ENCODE measurements at regions not wholly inside any gene's neighbourhood (a gene's known extent, or its start where the extent isn't known, plus 50 kb on each side); places are given as distances from the start of the nearest gene placed in this dataset.
"Not testable (repeated sequence)": the region's sequence is repeated elsewhere in the genome, so short reads cannot be mapped to it uniquely, and the experiment has no call there.

- Mint-ChIP-seq H3K4me3 (no peak overlapping the region), H3K9me3 (no peaks in the 10 kb centered on the region), H3K4me1 (no peaks in the 10 kb centered on the region), H3K36me3 (ENCODE audit: low read depth) (no peaks in the 10 kb centered on the region), H3K27me3 (ENCODE audit: low read depth) (no peaks in the 10 kb centered on the region), H3K27ac (no peak overlapping the region)
- TF ChIP-seq, protein P1, sequence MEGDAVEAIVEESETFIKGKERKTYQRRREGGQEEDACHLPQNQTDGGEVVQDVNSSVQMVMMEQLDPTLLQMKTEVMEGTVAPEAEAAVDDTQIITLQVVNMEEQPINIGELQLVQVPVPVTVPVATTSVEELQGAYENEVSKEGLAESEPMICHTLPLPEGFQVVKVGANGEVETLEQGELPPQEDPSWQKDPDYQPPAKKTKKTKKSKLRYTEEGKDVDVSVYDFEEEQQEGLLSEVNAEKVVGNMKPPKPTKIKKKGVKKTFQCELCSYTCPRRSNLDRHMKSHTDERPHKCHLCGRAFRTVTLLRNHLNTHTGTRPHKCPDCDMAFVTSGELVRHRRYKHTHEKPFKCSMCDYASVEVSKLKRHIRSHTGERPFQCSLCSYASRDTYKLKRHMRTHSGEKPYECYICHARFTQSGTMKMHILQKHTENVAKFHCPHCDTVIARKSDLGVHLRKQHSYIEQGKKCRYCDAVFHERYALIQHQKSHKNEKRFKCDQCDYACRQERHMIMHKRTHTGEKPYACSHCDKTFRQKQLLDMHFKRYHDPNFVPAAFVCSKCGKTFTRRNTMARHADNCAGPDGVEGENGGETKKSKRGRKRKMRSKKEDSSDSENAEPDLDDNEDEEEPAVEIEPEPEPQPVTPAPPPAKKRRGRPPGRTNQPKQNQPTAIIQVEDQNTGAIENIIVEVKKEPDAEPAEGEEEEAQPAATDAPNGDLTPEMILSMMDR (IDR thresholded peaks at IDR 0.05; ENCODE audit: unreplicated experiment in 3 of 3): no peak
These were observed 158.8 kb downstream of the NDUFA10 start for GRCh38 chr2:239866350-239866749.

DNA sequence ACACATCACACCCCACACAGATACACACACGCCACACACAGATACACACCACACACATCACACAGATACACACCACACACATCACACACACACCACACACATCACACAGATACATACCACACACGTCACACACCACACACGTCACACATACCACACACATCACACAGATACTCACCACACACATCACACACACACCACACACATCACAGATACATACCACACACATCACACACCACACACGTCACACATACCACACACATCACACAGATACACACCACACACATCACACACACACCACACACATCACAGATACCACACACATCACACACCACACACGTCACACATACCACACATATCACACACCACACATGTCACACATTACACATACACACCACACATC is 159.3 kb downstream of the NDUFA10 start:
- H3K4me1 Mint-ChIP-seq; H3K27me3 Mint-ChIP-seq (ENCODE audit: low read depth); H3K36me3 Mint-ChIP-seq (ENCODE audit: low read depth); H3K9me3 Mint-ChIP-seq; H3K27ac Mint-ChIP-seq; H3K4me3 Mint-ChIP-seq: not testable (repeated sequence)

DNA sequence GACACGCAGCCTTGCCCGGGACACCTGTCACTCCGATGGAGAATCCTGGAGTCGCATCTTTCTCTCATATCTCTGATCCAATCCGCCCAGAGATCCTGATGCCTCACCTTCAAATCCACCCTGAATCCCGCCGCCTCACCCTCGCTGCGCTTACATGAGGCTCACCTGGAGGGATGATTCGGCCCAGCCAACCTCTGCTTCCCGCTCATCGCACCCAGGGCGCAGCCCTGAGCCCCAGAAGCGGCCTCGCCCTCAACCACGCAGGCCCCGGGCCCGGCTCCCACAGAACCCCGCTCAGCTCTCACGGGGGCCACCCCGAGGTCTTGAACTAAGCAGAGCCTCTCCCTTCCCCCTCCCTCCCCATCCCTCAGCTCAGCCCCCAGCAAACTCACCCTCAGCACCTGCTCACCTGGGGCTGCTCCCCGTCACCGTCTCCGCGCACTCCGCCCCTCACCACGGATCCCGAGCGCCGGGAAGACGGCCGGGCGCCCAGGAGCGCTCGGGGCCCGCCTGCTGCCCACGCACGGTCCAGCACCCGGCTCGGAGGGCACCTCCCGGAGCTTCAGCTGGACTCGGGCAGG is 160.0 kb downstream of the NDUFA10 start:
- H3K27me3 Mint-ChIP-seq (ENCODE audit: low read depth): no peaks in the 10 kb centered on the region
- TF ChIP-seq, protein P1 (IDR thresholded peaks at IDR 0.05; ENCODE audit: unreplicated experiment in 3 of 3): no peak
- H3K4me1 Mint-ChIP-seq: no peaks in the 10 kb centered on the region
- no peak overlapping the region for H3K27ac Mint-ChIP-seq
- peaks cover 3% of the 10 kb centered on the region for H3K9me3 Mint-ChIP-seq
- no peaks in the 10 kb centered on the region for H3K36me3 Mint-ChIP-seq (ENCODE audit: low read depth)
- no peak overlapping the region for H3K4me3 Mint-ChIP-seq

DNA sequence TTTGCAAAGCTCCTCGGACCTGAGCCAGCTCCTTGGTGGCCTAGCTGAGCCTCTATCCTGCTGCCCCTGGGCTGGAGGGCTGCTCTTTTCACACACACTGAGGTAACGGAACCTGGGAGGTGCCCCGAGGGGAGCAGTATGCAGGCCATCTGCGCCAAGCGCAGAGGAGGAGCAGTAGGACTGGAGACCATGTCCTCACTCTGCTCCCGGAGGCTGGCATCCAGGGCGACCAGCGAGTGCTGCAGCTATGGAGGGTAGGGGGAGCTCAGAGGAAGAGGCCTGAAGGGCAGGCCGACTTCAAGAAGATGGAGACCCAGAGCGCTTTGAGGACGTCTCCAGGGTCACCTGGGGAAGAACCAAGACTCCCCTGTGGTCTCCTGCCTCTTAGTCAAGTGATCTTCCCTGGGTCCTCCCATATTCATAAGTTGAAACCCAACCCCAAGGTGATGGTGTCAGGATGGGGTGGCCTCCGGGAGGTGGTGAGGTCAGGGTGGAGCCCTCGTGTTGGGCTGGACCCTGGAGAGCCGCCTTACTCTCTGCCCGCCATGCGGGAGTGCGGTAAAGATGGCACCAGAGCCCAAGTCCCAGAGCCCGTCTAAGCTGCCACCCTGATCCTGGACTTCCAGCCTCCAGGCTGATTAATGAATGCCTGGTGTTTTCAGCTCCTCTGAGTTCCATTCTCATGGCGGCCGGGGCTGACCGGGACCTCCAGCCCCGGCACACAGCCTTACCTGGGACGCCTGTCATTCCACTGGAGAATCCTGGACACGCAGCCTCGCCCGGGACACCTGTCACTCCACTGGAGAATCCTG is 160.7 kb downstream of the NDUFA10 start:
- H3K4me1 Mint-ChIP-seq: no peaks in the 10 kb centered on the region
- TF ChIP-seq, protein P1 (IDR thresholded peaks at IDR 0.05; ENCODE audit: unreplicated experiment in 3 of 3): no peak
- no peaks in the 10 kb centered on the region for H3K27me3 Mint-ChIP-seq (ENCODE audit: low read depth)
- peaks cover 3% of the 10 kb centered on the region for H3K9me3 Mint-ChIP-seq
- no peak overlapping the region for H3K4me3 Mint-ChIP-seq
- no peak overlapping the region for H3K27ac Mint-ChIP-seq
- H3K36me3 Mint-ChIP-seq (ENCODE audit: low read depth): no peaks in the 10 kb centered on the region

DNA sequence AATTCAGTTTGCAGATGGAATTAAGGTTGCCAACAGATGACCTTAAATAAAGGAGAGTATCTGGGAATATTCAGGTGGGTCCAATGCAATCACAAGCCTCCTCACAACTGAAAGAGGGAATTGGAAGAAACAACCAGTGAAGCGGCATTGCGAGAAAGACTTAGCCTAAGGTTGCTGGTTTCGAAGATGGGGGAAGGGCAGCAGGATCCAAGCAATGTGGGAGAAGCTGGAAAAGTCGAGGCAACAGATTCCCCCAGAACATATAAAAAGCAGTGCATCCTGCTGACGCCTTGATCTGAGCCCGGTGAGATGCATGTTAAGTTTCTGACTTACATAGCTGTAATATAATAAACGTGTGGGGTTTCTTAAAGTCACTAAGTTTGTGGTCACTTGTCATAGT is 162.5 kb downstream of the NDUFA10 start:
- Mint-ChIP-seq H3K36me3 (ENCODE audit: low read depth) (no peaks in the 10 kb centered on the region), H3K27ac (no peak overlapping the region), H3K27me3 (ENCODE audit: low read depth) (no peaks in the 10 kb centered on the region), H3K4me3 (no peak overlapping the region), H3K9me3 (peaks cover 3% of the 10 kb centered on the region), H3K4me1 (no peaks in the 10 kb centered on the region)
- TF ChIP-seq, protein P1 (IDR thresholded peaks at IDR 0.05; ENCODE audit: unreplicated experiment in 3 of 3): no peak

DNA sequence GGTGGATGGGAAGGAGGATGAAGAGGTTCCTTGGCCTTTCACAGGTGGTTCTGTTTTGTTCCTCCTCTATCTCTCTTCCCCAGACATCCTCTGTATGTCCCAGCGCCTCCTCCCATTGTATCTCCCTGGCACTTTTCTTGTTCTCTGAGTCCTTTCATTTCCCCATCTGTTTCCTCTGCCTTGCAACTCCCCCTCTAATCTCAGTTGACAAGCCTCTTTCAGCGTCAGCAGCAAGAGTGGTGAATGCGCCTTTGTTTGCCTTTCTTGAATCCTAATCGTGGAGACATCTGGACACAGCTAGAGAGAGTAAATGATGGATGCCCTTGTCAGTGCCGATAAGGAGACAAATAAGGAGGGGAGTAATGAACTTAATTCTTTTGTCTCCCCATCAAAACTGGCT is 167.0 kb downstream of the NDUFA10 start:
- Mint-ChIP-seq H3K4me3 (no peak overlapping the region), H3K4me1 (no peaks in the 10 kb centered on the region), H3K27me3 (ENCODE audit: low read depth) (peaks cover 11% of the 10 kb centered on the region), H3K27ac (no peak overlapping the region), H3K9me3 (peaks cover 10% of the 10 kb centered on the region), H3K36me3 (ENCODE audit: low read depth) (no peaks in the 10 kb centered on the region)
- TF ChIP-seq, protein P1 (IDR thresholded peaks at IDR 0.05; ENCODE audit: unreplicated experiment in 3 of 3): no peak

All from nephron (organoid).